ENCODE measurements at regions not wholly inside any gene's neighbourhood (a gene's known extent, or its start where the extent isn't known, plus 50 kb on each side); places are given as distances from the start of the nearest gene placed in this dataset.

- 33 to 56% methylated on average over 1 of the region's 1 CpG for WGBS, 2 donors
- no peak for DNase-seq (ENCODE audit: low spot score in 2 of 2)
- intact Hi-C loops (cut with DNase I; ENCODE audit: low total_unique reads): no loop called here
- H3K4me3 ChIP-seq (ENCODE audit: low read depth, poor library complexity, severe bottlenecking): no peak overlapping the region
- no peak for TF ChIP-seq CTCF (IDR thresholded peaks at IDR 0.05)
- TF ChIP-seq POLR2A (IDR thresholded peaks at IDR 0.05): no peak
Measured at GRCh38 chr2:149873936-149874335, 286.4 kb upstream of the MMADHC start.

- intact Hi-C loops (cut with DNase I; ENCODE audit: low total_unique reads): no loop called here
- DNase-seq (ENCODE audit: low spot score in 2 of 2): no peak
- TF ChIP-seq POLR2A (IDR thresholded peaks at IDR 0.05): no peak
- TF ChIP-seq CTCF (IDR thresholded peaks at IDR 0.05): no peak
- H3K4me3 ChIP-seq (ENCODE audit: low read depth, poor library complexity, severe bottlenecking): no peak overlapping the region
- WGBS, 2 donors: 61 to 69% methylated on average over 2 of the region's 2 CpGs
Measured at GRCh38 chr2:149872638-149873150, 285.1 kb upstream of the MMADHC start.

GRCh38 chr2:149872041-149872440 is 284.5 kb upstream of the MMADHC start:
- WGBS, 2 donors: 28 to 33% methylated on average over 2 of the region's 2 CpGs
- H3K4me3 ChIP-seq (ENCODE audit: low read depth, poor library complexity, severe bottlenecking): no peak overlapping the region
- peak in 1 of 2 donors; percentile 40 for DNase-seq (ENCODE audit: low spot score in 2 of 2)
- intact Hi-C loops (cut with DNase I; ENCODE audit: low total_unique reads): no loop called here
- no peak for TF ChIP-seq POLR2A (IDR thresholded peaks at IDR 0.05)
- TF ChIP-seq CTCF (IDR thresholded peaks at IDR 0.05): no peak

GRCh38 chr2:149871091-149871885 is 283.7 kb upstream of the MMADHC start:
- H3K4me3 ChIP-seq (ENCODE audit: low read depth, poor library complexity, severe bottlenecking): no peak overlapping the region
- 55 to 61% methylated on average over 6 of the region's 6 CpGs for WGBS, 2 donors
- TF ChIP-seq POLR2A (IDR thresholded peaks at IDR 0.05): no peak
- TF ChIP-seq CTCF (IDR thresholded peaks at IDR 0.05): no peak
- intact Hi-C loops (cut with DNase I; ENCODE audit: low total_unique reads): no loop called here
- DNase-seq (ENCODE audit: low spot score in 2 of 2): no peak

GRCh38 chr2:149863227-149863626 is 275.7 kb upstream of the MMADHC start:
- DNase-seq (ENCODE audit: low spot score in 2 of 2): no peak
- H3K4me3 ChIP-seq (ENCODE audit: low read depth, poor library complexity, severe bottlenecking): no peak overlapping the region
- intact Hi-C loops (cut with DNase I; ENCODE audit: low total_unique reads): no loop called here
- 91 to 94% methylated on average over 2 of the region's 2 CpGs for WGBS, 2 donors
- TF ChIP-seq CTCF (IDR thresholded peaks at IDR 0.05) (no peak), POLR2A (IDR thresholded peaks at IDR 0.05) (no peak)

Measured in lower leg skin (tissue), 4 donors.